ENCODE measurements at regions not wholly inside any gene's neighbourhood (a gene's known extent, or its start where the extent isn't known, plus 50 kb on each side); places are given as distances from the start of the nearest gene placed in this dataset.

DNA sequence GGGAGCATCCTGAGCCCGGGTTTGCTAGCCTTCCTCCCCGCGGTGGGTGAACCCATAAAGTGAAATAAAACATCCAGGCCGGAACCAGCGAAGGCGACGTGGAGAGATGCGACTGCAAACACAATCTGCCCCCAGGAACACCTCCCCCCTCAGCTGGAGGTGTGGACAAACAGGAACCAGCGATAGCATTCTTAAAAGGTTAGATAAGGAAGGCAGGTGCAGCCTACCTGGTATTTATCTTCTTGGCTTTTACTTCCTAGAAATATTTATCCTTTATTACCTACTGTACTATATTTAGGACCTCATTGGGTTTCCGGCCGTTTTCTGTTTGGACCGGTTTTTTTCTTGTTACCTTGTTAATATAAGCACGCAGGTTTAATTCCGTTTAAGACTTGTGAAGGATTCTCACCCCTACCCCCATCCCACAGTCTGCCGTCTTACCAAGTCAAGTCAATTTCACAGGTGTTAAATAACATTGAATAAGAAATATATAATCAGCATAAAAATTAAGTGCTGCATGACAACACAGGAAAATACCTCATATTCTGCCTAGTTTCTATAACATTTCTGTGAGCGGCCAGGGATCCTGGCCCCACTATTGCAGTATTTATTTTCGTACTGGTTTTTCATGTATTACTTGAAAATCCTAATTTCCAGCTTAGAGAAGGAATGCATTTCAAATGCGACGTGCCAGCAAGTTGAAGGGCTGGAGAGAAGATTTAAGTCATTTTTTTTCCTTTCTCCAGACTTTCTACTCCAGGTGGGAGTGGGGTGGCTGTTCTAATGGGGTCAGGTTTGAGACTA is 224.0 kb upstream of the ID2 start:
- in situ Hi-C loops (cut with MboI; ENCODE audit: low sequenced_read_pairs): no loop called here

DNA sequence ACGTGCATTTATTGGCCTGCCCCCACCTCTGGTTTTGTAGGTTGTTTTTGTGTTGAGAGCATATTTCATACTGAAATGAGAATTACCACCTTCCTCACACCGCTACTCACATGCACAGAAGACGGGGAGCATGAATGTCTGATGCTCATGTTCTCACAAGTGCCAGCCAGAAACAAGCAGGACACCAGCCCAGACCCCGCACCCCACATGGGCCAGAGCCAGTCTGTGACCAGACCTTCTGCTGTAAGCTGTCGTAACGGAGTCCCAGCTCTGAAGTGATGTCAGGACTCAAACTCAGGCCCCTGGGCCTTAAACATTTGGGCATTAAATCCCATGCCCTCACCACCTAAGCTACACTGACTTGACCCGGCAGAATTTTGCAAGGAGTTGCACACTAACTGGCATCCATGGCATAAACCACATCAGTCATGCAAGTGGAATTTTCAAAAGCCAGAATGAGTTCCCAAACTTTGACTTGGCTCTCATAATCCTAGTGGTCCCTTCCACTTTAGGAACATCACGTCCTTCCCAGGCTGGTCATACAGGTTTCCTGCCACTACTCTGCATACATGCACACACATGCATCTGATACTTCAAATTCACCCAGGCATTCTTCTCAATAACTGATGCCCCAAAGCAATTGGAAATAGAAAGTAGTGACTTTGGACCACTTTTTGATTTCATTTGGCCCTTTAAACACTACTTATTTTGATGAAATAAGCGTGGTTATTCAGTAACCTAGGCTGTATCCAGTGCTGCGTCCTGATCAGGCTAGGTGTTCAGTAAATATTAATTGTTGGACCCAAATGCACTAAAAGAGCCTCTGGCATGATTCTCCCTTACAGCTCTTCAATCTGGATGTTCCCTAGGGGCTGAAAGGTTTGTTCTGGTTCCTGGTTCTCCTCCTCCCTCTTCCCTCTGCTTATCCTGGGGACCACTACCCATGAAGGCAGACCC is 223.1 kb upstream of the ID2 start:
- in situ Hi-C loops (cut with MboI; ENCODE audit: low sequenced_read_pairs): no loop called here

DNA sequence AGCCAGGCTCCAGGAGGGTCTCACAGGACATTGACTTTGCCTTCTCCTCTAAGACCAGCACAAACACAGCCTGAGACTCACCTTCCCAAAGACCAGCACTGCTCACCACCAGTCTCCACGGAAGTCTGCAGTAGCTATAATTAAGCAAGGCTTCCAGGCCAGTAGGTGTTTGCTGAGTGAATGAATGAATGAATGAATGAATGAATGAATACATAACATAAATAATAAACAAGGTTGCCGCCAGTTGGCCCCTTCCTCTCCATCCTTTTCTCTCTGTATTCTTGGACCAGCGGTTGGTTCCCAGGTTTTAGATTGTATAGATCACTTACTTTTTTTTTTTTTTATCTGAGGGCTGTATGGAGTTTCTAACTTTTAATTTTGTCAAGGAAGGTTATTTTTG is 222.4 kb upstream of the ID2 start:
- in situ Hi-C loops (cut with MboI; ENCODE audit: low sequenced_read_pairs): no loop called here

DNA sequence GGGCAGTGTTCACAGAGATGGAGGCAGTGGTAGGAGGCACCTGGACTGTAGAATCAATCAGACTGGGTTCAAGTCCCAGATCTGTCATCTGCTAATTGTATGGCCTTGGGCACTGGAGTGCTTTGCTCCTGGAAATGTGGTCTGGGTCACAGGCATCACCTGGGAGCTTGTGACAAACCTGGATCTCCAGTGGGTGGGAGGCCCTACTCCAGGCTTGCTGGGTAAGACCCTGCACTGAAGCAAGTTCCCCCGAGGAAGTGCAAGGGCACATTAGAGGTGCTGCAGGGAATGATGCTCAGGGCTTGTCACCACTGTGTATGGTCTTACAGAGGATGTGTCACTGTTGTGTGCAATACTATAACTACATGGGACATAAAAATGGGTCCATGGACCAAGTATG is 220.5 kb upstream of the ID2 start:
- in situ Hi-C loops (cut with MboI; ENCODE audit: low sequenced_read_pairs): no loop called here

DNA sequence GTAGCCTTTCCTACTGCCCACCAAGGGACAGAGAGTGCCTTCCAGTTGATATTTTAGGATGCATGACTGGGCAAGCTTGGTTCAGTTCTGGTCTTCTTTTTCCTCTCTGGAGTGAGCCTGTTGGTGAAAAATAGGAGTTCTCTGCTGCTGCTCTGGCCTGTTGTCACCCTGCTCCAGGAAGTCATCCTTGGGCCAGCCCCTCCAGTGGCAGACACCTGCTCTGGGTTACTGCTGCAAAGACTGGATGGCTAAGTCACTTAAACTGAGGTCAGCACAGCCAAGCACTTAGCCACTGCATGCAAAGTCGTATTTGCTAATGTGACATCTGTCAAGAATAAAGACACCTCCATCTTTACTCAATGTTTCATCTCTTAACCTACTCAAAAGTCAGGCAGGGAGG is 219.6 kb upstream of the ID2 start:
- in situ Hi-C loops (cut with MboI; ENCODE audit: low sequenced_read_pairs): no loop called here

DNA sequence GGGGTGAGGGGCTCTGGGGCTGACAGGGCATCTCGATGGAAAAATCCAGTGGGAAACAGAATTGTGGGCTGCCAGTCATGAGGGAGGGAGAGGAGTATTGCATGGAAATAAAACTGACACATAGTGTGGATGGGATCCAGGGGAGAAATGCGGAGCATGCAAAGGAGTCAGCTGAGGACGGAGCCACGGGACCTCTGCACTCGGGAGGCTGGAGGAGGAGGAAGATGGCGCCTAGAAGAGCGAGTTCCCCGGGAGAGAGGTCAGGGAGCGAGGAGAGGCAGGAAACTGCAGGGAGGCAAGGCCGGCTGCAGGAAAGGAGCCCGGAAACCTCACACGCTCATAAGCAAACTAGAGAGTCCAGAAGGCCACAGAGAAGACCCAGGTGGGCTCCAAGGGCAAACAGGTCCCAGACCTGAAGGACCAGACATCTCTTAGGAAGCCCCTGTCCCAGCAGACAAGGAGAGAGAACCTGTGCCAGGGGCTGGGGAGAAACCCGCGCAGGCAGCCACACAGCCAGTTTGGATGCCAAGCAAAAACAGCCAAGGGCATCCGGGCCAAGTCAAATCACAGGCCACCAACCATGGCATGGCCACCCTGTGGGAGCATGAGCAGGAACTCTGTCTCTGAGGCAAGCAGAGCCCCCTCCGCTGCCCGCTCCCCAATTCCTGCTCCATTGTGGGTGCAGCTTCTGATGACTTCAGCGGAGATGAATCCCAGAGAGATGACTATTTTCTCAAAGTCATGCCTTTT is 218.8 kb upstream of the ID2 start:
- in situ Hi-C loops (cut with MboI; ENCODE audit: low sequenced_read_pairs): no loop called here

DNA sequence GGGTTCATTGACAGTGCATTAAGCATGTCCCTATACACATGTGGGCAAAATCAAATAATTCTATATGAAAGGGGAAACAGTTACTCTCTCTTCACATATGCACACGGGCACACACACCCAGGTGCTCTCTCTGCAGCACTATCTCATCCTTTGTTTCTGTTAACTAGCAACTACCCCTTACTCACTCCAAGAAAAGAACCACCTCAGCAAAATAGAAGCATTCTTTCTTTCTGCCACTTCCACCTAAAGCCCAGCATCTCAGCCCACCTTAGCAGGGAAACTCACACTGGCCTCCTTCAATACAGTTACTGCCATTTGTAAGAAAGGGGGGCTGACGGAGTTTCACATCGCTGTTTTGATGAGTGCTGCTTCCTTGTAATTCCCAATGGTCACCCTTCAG is 216.3 kb upstream of the ID2 start:
- in situ Hi-C loops (cut with MboI; ENCODE audit: low sequenced_read_pairs): no loop called here

DNA sequence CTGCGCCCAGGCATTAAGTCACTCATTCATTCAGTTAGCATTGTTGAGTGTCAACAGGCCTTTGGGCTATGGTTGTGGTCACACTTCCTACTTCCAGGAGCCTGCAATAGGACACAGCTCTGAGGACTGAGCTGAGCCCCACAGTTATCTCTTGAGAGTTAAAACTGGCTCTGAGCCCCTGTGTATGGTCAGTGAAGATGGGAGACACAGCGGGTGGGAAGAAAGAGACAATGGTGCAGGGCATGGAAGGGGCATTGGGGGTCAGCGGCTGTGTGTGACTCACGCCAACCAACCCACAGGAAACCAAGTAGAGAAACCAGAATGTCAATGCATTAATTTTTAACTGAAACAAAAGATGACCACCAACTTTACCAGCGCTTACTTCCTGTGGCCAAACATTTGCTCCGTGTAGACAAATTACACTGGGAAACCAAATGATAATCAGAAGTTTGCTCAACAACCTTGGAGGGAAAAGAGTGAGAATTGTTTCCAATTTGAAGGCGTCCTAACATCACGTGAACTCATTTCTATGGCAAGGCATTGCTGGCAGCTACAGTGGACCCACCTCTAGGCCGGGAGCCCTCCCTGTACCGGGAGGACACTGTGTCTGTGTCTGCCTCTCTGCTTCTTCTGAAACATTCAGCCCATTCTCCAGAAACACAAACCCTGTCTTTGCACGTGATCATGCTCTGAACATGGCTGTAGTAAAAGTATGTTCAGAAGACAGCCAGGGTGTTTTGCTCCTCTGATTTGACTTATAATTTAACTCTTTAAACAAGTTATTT is 212.0 kb upstream of the ID2 start:
- in situ Hi-C loops (cut with MboI; ENCODE audit: low sequenced_read_pairs): no loop called here

DNA sequence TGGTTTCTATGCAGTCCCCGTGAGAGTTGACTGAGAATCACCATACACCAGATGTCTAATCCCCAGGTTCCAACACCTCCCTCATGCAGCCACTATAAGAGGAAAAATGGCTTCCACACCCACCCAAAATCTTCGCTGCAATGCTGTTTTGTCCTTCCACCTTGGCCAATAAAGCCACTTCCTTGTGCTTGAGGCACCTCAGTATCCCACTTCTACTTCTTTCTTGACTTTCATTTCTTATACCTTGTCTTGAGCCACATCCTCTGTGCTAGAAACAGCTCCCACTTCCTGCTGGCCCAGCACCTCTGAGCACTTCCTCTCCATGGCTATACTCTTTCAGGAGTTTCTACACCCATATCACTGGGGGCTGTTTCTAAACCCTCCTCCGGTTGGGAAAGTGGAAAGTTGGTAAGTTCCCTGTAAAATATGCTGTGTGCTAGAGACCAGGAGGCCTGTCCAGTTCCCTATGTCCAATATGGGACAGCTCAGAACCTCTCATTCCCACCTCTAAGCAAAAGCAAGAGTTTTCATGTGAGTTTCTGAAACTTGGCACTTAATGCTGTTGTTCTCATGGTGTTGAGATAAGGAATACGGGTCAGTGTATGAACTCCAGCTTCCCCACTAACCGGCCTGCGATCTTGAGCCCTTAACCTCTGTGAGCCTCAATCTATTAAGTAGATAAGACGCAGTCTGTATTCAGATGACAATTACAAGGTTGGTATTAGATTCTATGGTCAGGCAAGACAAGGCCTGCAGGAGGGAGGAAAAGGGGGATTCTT is 209.1 kb upstream of the ID2 start:
- in situ Hi-C loops (cut with MboI; ENCODE audit: low sequenced_read_pairs): no loop called here

DNA sequence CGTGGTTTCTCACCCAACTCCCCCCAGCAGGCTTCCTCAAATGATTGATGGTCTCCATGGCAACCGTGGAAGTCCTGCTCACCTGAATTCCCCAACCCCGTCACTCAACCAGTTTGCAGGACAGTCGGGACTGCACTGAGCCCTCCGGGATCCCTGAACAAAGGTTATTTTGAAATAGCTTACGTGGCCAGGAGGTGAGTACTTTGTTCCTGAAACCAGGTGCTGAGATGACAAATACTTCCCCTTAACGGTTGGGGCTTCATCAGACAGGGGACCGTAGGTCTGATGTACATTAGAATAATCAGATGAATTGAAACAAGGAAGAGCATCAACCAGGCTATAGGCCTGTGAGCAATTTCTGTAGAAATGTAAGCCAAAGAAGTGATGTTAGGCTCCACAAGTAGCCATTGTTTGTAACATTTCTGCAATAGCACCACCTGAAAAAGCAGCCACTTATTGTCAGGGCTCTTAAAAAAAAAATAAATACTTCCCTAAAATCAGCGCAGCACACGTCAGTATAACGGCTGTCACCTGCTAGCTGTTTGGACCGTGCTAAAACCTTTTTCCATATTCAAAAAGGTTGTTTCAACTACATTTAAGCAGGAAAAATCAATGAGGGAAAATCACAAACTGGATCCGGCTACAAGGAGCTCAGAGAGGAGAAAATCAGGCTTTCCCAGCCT is 206.4 kb upstream of the ID2 start:
- in situ Hi-C loops (cut with MboI; ENCODE audit: low sequenced_read_pairs): no loop called here

DNA sequence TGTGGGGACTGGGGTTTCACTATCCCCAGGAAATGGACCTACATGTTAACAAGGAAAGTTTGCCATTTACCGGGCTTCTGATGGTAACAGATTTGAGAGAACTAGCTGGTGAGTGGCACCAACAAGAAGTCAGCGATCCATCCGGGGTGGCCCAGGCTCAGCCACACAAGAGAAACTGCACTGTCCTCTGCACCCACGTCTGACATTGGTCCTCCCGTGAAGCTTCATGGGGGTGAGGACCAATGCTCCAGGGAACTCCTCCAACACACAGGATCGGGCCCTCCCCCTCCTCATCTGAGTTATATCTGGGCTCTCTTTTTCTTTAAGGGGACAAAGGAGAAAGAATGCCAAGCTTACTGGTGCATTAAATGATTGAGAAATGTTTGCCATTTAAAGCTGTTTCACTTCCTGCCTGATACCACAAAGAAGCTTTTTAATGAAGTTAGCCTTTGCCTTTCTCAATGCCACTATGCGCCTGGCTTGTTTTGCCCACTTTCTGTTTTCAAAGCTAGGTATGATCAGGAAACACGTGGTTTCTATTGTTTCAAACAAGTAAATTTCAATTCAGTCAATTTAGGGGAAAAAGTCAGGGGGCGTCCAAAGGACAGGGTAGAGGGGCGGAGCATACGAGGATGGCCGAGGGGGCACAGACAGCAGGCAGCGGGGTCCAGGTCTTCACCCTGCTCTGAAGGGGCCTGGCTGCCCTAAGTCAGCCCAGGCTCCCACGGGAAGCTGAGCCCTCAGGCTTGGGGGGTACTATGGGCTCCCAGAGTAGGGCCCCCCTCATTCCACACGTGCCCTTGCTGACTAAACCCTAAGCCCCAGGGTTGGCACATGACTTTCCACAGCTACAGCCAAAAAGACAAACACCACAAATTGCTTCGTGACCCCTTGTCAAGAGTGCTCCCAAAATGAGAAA is 204.0 kb upstream of the ID2 start:
- in situ Hi-C loops (cut with MboI; ENCODE audit: low sequenced_read_pairs): no loop called here

DNA sequence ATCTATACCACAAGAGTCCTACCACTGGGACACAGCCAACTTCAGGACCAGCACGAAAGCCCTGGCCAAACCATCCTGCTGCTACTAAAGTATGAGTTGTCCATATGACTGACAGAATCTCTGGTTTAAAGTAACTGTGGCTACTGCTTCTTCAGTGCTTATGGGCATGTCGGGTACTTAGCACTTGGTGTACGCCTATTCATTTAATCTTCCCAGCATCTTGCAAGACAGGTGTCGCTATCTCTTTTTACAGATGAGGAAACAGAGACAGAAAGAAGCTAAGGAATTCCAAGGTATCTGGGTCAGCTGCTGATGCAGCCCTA is 203.4 kb upstream of the ID2 start:
- in situ Hi-C loops (cut with MboI; ENCODE audit: low sequenced_read_pairs): no loop called here

DNA sequence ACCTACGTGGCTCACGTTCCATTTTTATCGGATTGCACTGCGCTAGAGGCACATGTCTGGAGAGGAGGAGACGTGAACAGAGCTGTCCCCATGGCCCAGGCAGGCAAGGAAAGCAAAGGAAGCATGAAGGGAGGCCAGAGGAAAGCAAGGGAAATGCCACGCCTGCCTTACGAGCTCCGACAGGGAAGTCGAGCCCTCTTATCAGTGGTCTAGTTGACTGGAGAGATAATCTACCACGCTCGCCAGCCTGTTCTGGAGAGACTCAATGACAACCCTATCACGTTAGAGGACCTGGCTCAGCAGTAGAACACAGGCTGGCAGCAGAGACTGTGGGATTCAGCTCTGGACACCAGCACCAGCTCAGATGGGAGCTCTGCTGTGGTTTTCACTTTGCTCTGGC is 202.6 kb upstream of the ID2 start:
- in situ Hi-C loops (cut with MboI; ENCODE audit: low sequenced_read_pairs): no loop called here

DNA sequence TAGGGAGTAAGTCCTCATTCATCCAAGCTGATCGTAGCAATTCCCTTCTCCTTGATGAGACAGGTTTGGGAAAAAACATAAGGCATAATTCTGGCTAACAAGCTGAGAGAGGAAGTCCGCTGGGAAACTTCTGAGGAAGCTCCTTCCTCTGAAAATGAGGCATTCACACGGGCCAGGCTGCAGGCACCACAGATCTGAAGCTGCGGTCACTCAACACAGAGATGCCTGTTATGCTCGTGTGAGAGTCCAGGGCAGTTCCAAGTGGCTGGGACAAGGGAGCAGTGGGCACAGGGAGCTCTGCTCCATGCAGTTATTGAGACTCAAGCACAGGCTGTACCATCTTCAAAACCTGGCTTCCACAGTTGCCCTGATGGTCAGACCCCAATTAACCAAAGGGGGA is 200.9 kb upstream of the ID2 start:
- in situ Hi-C loops (cut with MboI; ENCODE audit: low sequenced_read_pairs): no loop called here

DNA sequence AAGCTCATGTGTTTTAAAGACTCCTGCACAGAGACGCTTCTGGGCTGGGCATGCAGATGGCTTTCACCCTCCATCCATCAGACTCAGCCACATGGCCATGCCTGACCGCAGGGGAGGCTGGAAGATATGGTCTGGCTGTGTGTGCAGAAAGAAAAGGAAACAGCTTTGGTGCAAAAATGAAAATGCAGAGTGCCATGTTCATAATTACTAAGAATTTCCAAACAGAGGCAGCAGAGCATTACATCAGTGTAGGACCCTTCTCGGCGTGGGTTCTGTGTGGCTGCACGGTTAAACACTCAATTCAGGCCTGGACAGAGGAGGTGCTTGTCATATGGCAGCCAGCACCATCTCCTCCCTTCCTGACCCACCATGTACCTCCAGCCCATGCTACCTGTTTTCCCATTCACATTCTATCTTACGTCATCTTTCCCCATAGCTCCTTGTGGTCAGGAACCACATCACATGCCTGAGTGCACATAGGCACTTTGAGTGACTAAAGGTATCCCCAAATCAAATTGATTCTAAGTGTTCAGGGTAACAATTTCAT is 200.3 kb upstream of the ID2 start:
- in situ Hi-C loops (cut with MboI; ENCODE audit: low sequenced_read_pairs): no loop called here

DNA sequence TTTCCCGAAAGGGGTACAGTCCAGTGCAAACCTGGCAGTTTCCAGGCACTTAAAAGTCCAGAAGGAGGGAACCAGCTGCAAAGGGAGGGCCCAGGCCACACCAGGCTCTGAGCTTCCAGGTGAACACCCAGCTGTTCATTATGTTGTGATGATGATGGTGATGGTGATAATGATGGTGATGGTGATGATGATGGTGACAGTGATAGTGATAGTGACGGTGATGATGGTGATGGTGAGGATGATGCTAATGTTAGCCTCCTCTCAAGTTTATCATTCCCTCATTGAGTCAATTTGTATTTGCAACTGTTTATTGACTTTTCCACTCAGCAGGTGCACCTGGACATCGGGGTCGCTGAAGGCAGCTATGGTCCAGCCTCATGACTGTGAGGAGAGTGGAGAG is 199.4 kb upstream of the ID2 start:
- in situ Hi-C loops (cut with MboI; ENCODE audit: low sequenced_read_pairs): no loop called here

DNA sequence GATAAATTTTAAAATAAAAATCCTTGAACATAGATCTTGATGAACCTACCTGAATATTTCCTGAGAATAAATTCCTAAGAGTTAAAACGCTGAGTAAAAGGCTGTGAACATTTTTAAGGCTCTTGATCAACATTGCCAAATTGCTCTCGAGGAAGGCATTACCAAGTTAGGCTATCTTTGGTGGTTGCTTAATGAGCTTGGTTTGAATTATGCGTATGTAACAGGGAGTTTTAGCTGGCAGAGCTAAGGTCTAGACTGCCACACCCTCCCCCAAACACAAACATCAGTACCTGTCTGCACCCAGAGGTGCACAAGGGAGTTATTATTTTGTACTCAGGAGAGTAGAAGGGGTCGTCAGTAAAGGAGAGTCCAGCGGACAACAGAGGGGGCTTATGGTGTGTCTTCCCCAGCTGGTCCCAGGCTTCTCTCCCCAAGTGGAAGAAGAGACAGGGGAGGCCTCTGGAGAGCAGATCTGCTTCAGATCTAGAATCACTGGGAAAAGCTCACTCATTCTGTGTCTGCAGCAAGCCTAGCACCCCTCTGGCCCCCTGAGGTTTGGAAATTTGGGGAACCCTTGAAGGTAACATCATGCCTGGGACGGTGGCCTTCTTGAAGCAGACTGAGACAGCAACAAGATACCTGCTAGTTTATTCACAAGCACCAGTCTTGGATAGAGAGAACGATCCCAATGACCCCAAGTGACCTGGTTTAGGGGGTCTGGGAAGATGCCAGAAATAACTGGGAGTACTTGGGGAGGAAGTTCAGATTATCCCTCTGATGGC is 197.2 kb upstream of the ID2 start:
- in situ Hi-C loops (cut with MboI; ENCODE audit: low sequenced_read_pairs): no loop called here
